ENCODE measurements at regions not wholly inside any gene's neighbourhood (a gene's known extent, or its start where the extent isn't known, plus 50 kb on each side); places are given as distances from the start of the nearest gene placed in this dataset.

DNA sequence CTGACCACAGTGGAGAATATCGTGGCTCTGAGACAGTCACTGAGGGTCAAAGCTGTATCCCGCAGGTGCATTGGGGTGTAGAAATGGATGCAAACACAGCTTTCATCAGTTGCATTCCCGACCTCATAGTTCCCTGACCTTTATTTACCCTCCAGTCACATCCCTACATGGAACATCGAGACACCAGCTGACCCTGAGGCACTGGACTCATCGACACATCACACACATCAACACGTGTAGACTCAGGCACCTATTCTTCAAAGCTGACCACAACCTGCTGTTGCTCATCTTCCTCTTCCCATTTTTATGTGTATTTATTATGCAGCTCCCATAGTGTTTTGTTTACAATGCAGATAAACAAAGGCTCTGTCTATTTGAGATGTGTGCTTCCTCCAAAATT is 396.9 kb upstream of the NRP1 start:
- no peak for DNase-seq (ENCODE audit: low spot score)
- Histone ChIP-seq H3K27me3 (ENCODE audit: insufficient read depth, poor library complexity, severe bottlenecking) (no peaks in the 10 kb centered on the region), H3K36me3 (ENCODE audit: low read depth) (no peaks in the 10 kb centered on the region), H3K27ac (ENCODE audit: poor library complexity, severe bottlenecking) (no peak overlapping the region), H3K4me1 (ENCODE audit: insufficient read depth, poor library complexity, severe bottlenecking) (no peaks in the 10 kb centered on the region), H3K4me3 (ENCODE audit: severe bottlenecking) (no peak overlapping the region), H3K9me3 (ENCODE audit: severe bottlenecking) (no peaks in the 10 kb centered on the region)
- no peak for ATAC-seq (ENCODE audit: low read depth)
- no peak for TF ChIP-seq CTCF (IDR thresholded peaks at IDR 0.05; ENCODE audit: poor library complexity, severe bottlenecking)

DNA sequence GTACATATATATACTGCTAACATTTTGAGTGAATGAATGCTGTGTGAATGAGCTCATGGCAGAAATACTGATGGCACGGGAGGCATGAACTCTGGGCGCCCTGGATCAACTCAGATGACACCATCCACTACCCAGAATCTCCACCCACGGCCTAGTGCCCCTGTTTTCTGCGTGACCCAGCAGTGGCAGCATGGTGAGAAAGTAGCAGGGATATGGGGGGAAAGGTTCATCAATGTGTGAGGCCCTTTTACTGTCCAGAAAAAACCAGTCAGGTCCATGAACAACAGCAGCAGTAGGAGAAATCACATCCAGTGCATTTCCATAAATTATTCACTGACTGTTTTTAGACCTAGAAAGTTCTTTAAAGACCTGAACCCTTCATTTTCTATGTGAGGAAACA is 391.0 kb upstream of the NRP1 start:
- ATAC-seq (ENCODE audit: low read depth) (no peak), DNase-seq (ENCODE audit: low spot score) (no peak)
- TF ChIP-seq CTCF (IDR thresholded peaks at IDR 0.05; ENCODE audit: poor library complexity, severe bottlenecking) = no peak
- H3K27ac ChIP-seq (ENCODE audit: poor library complexity, severe bottlenecking) = no peak overlapping the region
- no peaks in the 10 kb centered on the region for H3K36me3 ChIP-seq (ENCODE audit: low read depth)
- no peaks in the 10 kb centered on the region for H3K9me3 ChIP-seq (ENCODE audit: severe bottlenecking)
- peaks cover 5% of the 10 kb centered on the region for H3K4me1 ChIP-seq (ENCODE audit: insufficient read depth, poor library complexity, severe bottlenecking)
- no peak overlapping the region for H3K4me3 ChIP-seq (ENCODE audit: severe bottlenecking)
- H3K27me3 ChIP-seq (ENCODE audit: insufficient read depth, poor library complexity, severe bottlenecking) = no peaks in the 10 kb centered on the region

GRCh38 chr10:33723181-33723580 is 388.7 kb upstream of the NRP1 start:
- no peak overlapping the region for H3K4me3 ChIP-seq (ENCODE audit: severe bottlenecking)
- H3K36me3 ChIP-seq (ENCODE audit: low read depth) = no peaks in the 10 kb centered on the region
- peaks cover 5% of the 10 kb centered on the region for H3K4me1 ChIP-seq (ENCODE audit: insufficient read depth, poor library complexity, severe bottlenecking)
- H3K27me3 ChIP-seq (ENCODE audit: insufficient read depth, poor library complexity, severe bottlenecking) = no peaks in the 10 kb centered on the region
- DNase-seq (ENCODE audit: low spot score) (no peak), ATAC-seq (ENCODE audit: low read depth) (no peak)
- no peaks in the 10 kb centered on the region for H3K9me3 ChIP-seq (ENCODE audit: severe bottlenecking)
- TF ChIP-seq CTCF (IDR thresholded peaks at IDR 0.05; ENCODE audit: poor library complexity, severe bottlenecking) = no peak
- H3K27ac ChIP-seq (ENCODE audit: poor library complexity, severe bottlenecking) = no peak overlapping the region

DNA sequence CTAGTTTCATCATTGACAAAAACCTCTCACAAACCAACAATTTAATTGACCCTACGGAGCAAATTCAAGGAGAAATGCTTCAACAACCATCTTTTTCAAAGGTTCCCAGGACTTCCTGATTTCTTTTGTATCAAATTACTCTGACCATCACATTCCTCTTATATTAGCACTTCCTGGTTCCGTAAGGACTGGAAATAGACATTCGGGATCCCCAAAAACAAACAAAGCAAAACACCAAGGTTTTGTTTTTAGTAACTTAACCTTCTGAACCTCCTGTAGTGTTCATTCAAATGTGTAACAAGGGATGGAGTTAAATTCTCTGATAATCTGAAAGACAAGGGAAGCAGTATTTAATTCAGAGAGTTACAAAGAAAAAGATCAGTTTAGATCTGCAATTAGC is 387.6 kb upstream of the NRP1 start:
- Histone ChIP-seq H3K27me3 (ENCODE audit: insufficient read depth, poor library complexity, severe bottlenecking) (no peaks in the 10 kb centered on the region), H3K4me3 (ENCODE audit: severe bottlenecking) (no peak overlapping the region), H3K27ac (ENCODE audit: poor library complexity, severe bottlenecking) (no peak overlapping the region), H3K36me3 (ENCODE audit: low read depth) (no peaks in the 10 kb centered on the region), H3K4me1 (ENCODE audit: insufficient read depth, poor library complexity, severe bottlenecking) (peaks cover 5% of the 10 kb centered on the region), H3K9me3 (ENCODE audit: severe bottlenecking) (no peaks in the 10 kb centered on the region)
- no peak for TF ChIP-seq CTCF (IDR thresholded peaks at IDR 0.05; ENCODE audit: poor library complexity, severe bottlenecking)
- ATAC-seq (ENCODE audit: low read depth) = no peak
- DNase-seq (ENCODE audit: low spot score) = no peak

DNA sequence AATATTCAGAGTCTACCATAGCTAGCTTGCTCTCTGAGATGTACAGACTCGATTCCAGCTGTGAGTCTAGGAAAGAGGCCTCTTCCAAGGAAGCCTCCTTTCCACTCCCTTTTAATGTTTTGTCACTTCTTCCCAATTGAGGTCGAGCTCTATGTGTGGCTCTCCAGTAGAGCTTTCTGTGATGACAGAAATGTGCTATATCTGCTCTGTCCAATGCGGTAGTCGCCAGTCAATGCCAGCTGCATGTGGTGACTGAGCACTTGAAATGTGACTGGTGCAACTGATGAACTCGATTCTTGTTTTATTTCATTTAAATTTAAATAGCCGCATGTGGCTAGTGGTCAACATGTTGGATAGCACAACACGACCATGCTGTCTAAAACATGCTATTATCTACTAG is 387.0 kb upstream of the NRP1 start:
- peaks cover 5% of the 10 kb centered on the region for H3K4me1 ChIP-seq (ENCODE audit: insufficient read depth, poor library complexity, severe bottlenecking)
- no peaks in the 10 kb centered on the region for H3K36me3 ChIP-seq (ENCODE audit: low read depth)
- H3K9me3 ChIP-seq (ENCODE audit: severe bottlenecking) = no peaks in the 10 kb centered on the region
- H3K4me3 ChIP-seq (ENCODE audit: severe bottlenecking) = no peak overlapping the region
- ATAC-seq (ENCODE audit: low read depth) (no peak), DNase-seq (ENCODE audit: low spot score) (no peak)
- no peaks in the 10 kb centered on the region for H3K27me3 ChIP-seq (ENCODE audit: insufficient read depth, poor library complexity, severe bottlenecking)
- no peak for TF ChIP-seq CTCF (IDR thresholded peaks at IDR 0.05; ENCODE audit: poor library complexity, severe bottlenecking)
- no peak overlapping the region for H3K27ac ChIP-seq (ENCODE audit: poor library complexity, severe bottlenecking)
